ENCODE measurements at regions not wholly inside any gene's neighbourhood (a gene's known extent, or its start where the extent isn't known, plus 50 kb on each side); places are given as distances from the start of the nearest gene placed in this dataset.

DNA sequence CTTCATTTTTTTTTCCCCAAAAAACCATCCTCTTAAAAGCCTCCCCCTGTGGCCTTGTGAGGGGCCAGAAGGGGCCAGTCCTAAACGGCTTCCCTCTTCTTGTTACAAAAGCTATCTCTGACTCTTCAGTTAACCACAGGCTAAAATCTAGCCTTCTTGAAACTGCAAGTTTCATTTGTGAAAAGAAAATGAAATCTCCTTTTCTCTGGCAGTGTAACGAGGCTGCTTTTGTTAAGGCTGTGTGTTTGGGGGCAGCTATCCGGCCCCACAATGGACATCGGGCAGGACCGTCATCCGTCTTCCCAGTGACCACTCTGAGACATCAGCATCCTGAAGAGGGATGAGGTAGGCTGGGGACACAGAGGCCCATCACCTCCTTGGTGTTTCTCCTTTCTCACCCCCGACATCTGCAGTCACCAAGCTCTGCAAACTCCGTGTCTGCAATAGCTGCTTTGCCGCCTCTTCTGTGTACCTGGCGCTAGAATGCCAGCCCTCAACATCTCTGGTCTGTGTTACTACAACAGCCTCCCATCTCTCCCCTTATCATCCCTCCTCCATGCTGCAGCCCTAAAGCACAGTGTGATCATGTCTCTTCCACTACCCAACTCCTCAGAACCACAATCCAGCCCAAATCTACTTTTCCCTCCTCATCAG, 94.0 kb downstream of the RCN1 start:
- Histone ChIP-seq H3K36me3 (no peaks in the 10 kb centered on the region), H3K27me3 (no peaks in the 10 kb centered on the region), H3K9me3 (replicated peaks) (no peaks in the 10 kb centered on the region), H3K4me1 (no peaks in the 10 kb centered on the region), H3K4me3 (no peak overlapping the region), H3K27ac (no peak overlapping the region)
- DNase-seq, result no peak

DNA sequence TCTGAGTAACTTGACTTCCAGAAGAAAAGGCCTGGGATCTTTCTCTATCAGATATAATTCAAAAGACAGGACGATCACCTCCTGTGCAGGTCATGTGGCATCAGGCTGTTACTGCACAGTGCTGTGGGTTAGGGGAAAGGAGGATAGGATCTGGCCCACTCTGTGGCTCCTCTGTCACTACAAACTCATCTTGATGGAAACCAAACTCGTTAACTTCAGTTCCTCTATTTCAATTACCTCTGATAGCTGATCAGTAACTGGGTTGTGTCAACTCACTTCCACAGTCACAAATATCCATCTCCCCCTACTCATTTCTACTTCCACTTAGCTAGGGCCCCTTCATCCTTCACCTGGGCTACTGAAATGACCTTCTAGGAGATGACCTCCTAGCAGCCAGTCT, 95.2 kb downstream of the RCN1 start:
- Histone ChIP-seq H3K36me3 (no peaks in the 10 kb centered on the region), H3K27ac (no peak overlapping the region), H3K4me3 (no peak overlapping the region), H3K27me3 (no peaks in the 10 kb centered on the region), H3K9me3 (replicated peaks) (no peaks in the 10 kb centered on the region), H3K4me1 (no peaks in the 10 kb centered on the region)
- DNase-seq, result no peak

DNA sequence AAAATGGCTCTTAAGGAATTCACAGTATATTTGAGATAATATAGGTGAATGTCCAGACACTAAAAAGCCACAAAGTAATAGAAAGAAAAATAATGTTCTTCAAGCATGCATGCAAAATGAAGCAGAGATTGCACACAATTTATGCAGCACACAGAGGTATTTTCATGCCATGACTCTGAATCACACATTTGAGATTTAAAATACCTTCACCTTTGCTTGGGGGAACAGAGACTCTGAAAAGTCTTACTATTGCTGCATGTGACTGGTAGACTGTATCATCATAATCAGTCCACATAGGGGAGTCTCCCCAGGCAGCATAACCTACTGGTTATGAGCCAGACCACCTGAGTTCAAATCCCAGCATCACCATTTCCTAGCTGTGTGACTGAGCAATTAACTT, 96.2 kb downstream of the RCN1 start:
- no peak for DNase-seq
- Histone ChIP-seq H3K9me3 (replicated peaks) (no peaks in the 10 kb centered on the region), H3K27ac (no peak overlapping the region), H3K36me3 (no peaks in the 10 kb centered on the region), H3K27me3 (no peaks in the 10 kb centered on the region), H3K4me3 (no peak overlapping the region), H3K4me1 (no peaks in the 10 kb centered on the region)

DNA sequence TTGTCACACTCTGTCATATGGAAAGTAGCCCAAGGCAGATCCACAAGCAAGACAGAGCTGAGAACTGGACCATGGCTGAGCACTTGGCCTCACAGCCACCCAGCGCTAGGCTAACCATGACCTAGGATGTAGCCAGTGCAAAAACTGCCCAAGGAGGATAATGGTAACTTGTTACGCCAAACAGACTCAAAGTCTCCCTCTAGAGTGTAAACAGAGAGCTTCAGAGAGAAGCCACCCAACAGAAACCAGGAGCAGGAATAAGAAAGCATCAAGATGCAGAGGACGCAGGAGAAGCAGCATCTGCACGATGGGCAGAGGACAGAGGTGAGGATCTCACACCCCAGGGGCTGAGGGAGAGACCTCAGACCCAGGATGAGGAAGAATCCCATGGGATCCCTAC, 97.9 kb downstream of the RCN1 start:
- Histone ChIP-seq H3K27ac (no peak overlapping the region), H3K4me3 (no peak overlapping the region)

DNA sequence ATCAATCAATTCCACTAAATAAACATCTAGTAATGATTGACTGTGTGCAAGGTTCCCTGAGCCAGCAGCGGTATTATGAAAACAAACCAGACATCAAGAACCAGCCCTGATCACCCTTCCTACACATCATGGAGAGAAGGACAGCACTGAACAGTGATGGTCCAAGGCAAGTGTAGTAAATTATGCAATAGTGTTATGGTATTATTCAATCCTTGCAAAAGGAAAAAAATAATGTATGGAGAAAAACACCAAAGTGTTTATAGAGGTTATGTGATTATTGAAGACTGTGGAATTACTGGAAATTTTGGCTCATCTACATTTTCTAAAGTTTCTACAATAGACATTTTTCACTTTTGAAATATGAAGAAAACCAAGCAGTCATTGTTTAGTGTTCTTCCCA, 105.3 kb downstream of the RCN1 start:
- no peak overlapping the region for H3K27ac ChIP-seq
- H3K27me3 ChIP-seq, result no peaks in the 10 kb centered on the region
- no peaks in the 10 kb centered on the region for H3K4me1 ChIP-seq
- no peak for DNase-seq
- H3K9me3 ChIP-seq (replicated peaks), result no peaks in the 10 kb centered on the region
- H3K36me3 ChIP-seq, result no peaks in the 10 kb centered on the region
- H3K4me3 ChIP-seq, result no peak overlapping the region

More for the DNA sequence above, 97.9 kb downstream of the RCN1 start:
- no peaks in the 10 kb centered on the region for H3K9me3 ChIP-seq (replicated peaks)
- no peak for DNase-seq
- H3K36me3 ChIP-seq, result no peaks in the 10 kb centered on the region
- H3K4me1 ChIP-seq, result no peaks in the 10 kb centered on the region
- H3K27me3 ChIP-seq, result no peaks in the 10 kb centered on the region

DNA sequence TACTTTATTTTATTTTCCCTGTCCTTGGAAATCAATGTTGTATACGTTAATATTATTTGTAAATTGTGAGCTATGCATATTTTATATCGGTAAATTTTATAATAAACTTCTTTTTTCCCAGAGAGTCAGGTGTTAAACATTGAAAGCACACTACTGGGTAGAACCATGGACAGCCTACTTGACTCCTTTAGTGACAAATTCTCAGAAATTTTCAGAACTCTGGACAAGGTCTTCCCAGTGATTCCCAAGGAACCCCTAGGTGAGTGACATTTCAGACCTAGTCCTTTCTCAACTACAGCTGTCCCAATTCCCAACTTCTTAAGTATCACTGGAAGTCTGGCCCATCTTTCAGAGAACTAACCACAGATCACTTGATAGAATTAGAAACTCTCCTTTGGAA, 107.2 kb downstream of the RCN1 start:
- H3K27me3 ChIP-seq, result no peaks in the 10 kb centered on the region
- H3K4me3 ChIP-seq, result no peak overlapping the region
- H3K4me1 ChIP-seq, result no peaks in the 10 kb centered on the region
- H3K27ac ChIP-seq, result no peak overlapping the region
- no peak for DNase-seq
- no peaks in the 10 kb centered on the region for H3K36me3 ChIP-seq
- no peaks in the 10 kb centered on the region for H3K9me3 ChIP-seq (replicated peaks)

DNA sequence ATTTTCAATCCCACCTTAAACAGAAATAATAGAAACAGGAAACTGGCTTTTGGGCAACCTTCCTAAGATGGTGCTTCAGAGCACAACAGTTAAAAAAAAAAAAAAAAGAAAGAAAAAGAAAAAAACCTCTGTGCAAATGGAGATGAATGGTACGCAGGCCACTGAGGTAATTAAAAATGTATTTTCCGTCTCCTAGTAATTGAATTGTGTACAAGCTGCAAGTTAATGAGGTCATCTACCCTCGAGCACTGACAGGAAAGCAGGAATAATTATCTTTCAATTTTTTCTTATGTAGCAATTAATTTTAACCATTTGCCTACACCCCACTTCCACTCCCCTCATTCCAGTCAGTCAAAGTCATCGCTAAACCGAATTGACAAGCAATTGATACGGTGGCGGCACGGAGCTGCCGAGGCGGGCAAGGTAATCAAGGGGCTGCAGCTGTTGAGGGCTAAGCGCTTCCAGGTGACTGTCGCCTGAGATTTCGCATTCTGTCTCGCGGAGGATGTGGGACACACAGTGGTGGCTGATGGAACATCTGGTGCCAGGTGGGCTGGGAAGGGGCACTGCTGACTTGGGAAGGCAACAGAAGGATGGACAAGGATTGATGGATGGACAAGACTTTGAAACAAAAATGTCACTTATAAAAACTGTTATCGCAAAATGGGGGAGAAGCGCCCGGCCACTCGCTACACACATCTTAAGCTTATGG, 109.4 kb downstream of the RCN1 start:
- Histone ChIP-seq H3K27ac (no peak overlapping the region), H3K9me3 (replicated peaks) (no peaks in the 10 kb centered on the region), H3K4me3 (no peak overlapping the region), H3K36me3 (no peaks in the 10 kb centered on the region), H3K27me3 (no peaks in the 10 kb centered on the region), H3K4me1 (no peaks in the 10 kb centered on the region)
- no peak for DNase-seq

DNA sequence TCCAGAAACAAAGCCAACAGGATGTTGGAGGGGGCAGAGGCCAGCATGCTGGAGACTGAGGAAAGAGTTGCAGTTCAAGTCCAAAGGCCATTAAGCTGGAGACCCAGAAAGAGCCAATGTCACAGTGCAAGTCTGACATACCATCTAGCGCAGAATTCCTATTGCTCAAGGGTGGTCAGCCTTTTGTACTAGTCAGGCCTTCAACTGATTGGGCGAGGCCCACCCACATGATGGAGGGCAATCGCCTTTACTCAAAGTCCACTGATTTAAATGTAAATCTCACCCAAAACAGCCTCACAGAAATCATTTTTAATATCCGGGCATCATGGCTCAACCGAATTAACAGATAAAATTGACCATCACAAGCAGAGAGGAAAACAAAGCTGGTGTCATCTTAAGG, 113.9 kb downstream of the RCN1 start:
- Histone ChIP-seq H3K9me3 (replicated peaks) (no peaks in the 10 kb centered on the region), H3K36me3 (no peaks in the 10 kb centered on the region), H3K4me3 (no peak overlapping the region), H3K27ac (no peak overlapping the region), H3K27me3 (no peaks in the 10 kb centered on the region), H3K4me1 (no peaks in the 10 kb centered on the region)
- no peak for DNase-seq

DNA sequence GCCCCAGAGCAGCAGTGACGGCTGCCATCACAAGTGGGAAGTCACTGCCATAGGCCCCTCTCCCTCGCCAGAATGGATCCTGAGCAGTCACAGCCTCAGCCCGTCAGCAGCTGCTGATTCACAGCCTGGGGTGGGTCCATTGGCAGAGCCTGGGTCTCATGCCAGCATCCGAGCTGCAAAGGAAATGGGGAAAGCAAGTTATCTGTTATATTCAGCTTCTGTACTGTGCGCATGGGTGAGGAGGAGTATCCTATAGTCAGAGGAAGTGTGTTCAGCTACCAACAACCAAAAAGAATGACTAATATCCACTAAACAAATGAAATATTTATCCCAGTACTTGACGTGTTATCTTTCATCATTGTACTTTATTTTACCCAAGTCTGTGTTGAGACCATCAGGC, 119.7 kb downstream of the RCN1 start:
- H3K4me3 ChIP-seq, result no peak overlapping the region
- H3K27me3 ChIP-seq, result no peaks in the 10 kb centered on the region
- H3K27ac ChIP-seq, result no peak overlapping the region
- H3K9me3 ChIP-seq (replicated peaks), result no peaks in the 10 kb centered on the region
- H3K36me3 ChIP-seq, result no peaks in the 10 kb centered on the region
- peaks cover 3% of the 10 kb centered on the region; the same call in 1 of the 2 replicates for H3K4me1 ChIP-seq
- no peak for DNase-seq

DNA sequence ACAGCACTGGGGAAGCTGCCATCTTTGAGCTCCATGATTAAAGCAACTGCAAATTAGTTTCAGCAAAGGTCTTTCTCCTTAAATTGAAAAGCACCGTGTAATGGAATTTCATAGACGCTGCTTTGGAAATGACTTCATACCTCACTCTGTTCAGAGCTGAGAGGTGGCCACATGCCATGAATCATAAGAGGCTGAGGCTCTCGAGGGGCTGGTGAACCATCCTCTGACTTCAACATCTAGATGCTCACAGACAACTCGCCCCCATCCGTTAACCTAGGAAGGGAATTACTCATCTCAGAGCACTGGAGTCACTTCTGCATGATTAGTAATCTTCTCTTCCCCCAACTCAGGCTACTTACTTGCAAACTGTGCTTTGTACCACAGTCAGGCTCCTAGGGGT, 122.3 kb downstream of the RCN1 start:
- no peak overlapping the region for H3K27ac ChIP-seq
- no peak overlapping the region for H3K4me3 ChIP-seq
- H3K27me3 ChIP-seq, result no peaks in the 10 kb centered on the region
- H3K9me3 ChIP-seq (replicated peaks), result no peaks in the 10 kb centered on the region
- no peaks in the 10 kb centered on the region for H3K36me3 ChIP-seq
- DNase-seq, result peak; percentile 15 to 22
- peaks cover 3% of the 10 kb centered on the region; the same call in 1 of the 2 replicates for H3K4me1 ChIP-seq

DNA sequence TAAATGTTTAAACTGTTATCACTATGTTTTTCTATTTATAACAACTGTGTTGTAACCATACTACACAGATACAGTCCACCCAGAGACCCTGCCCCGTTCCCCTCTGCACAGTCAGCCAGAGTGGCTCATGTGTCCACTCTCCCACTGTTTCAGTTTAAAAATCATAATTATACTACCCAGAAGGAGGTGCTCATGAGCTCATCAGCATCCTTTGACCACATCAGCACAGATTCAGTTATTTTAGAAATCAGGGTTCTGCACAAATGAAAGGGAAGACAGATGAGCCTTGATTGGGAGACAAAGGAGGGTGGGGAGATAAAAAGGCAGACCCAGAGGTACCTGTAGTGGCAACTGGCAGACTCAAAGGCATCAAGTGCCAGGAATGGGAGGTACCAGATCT, 124.3 kb downstream of the RCN1 start:
- no peaks in the 10 kb centered on the region for H3K27me3 ChIP-seq
- H3K27ac ChIP-seq, result no peak overlapping the region
- H3K9me3 ChIP-seq (replicated peaks), result no peaks in the 10 kb centered on the region
- H3K4me1 ChIP-seq, result peaks cover 3% of the 10 kb centered on the region; the same call in 1 of the 2 replicates
- DNase-seq, result no peak
- H3K4me3 ChIP-seq, result no peak overlapping the region
- H3K36me3 ChIP-seq, result no peaks in the 10 kb centered on the region

DNA sequence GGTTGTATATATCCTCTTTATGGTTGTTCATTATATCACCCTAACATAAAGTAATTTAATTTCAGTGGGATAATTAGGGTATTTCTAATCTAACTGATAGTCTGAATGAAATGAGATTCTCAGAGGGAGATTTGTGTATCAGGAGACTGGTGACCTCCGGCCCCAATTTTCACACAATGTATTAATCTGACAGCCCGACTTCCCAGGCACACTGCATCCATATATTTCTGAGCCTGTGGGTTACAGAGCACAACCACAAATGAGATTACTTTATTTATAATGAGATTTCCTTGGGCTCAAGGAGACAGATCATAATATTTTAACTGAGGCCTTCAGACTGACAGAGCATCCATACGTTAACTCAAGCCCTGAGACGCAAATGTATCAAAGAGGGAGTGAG, 125.9 kb downstream of the RCN1 start:
- no peak for DNase-seq
- no peak overlapping the region for H3K4me3 ChIP-seq
- H3K27ac ChIP-seq, result no peak overlapping the region
- peaks cover 3% of the 10 kb centered on the region; the same call in 1 of the 2 replicates for H3K4me1 ChIP-seq
- no peaks in the 10 kb centered on the region for H3K36me3 ChIP-seq
- H3K27me3 ChIP-seq, result no peaks in the 10 kb centered on the region
- H3K9me3 ChIP-seq (replicated peaks), result no peaks in the 10 kb centered on the region

DNA sequence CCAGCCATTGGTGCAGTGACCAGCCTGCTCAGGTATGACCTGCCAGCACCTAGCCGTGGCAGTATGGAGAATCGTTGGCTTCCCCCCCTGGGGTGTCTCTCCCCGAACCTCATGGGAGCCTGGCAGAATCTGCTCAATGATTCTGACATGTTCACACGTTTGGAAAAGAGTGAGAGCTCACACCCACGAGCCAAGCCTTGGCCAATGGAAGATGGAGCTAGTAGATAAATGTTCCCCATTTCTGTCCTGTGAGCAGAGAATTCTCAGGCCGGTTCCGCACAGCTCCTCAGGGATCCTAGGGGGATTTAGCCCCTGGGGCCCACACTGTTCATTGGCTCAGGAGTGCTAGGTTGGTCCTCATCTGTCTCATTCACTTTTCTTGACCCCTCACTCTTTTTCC, 128.4 kb downstream of the RCN1 start:
- Histone ChIP-seq H3K36me3 (no peaks in the 10 kb centered on the region), H3K4me1 (no peaks in the 10 kb centered on the region), H3K27me3 (no peaks in the 10 kb centered on the region), H3K9me3 (replicated peaks) (no peaks in the 10 kb centered on the region), H3K4me3 (no peak overlapping the region), H3K27ac (no peak overlapping the region)
- DNase-seq, result no peak

DNA sequence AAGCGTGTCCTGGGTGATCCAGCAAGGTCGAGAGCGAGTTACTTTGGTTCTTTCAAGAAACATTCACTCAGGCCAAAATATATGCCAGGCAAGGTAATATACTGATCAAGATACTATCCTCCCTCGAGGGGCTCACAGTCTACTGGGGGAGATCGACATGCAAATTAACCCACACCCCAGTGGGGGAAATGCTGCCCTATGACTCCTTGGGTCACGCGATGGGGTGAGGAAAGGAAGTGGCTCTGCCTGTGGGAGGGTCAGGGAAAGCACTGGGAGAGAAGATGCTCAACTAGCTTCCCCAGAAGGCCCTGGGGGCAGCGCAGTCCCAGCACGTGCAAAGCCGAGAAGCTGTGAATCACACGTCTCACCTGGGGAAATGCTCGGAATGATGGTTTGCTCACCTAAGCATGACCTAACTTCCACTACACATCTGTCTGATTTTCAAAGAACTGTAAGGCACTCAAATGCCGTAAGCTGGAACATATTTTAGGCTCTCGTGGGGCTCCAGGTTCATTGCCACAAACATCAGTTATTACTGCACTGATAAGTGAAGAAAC, 130.7 kb downstream of the RCN1 start:
- Histone ChIP-seq H3K4me1 (no peaks in the 10 kb centered on the region), H3K27ac (no peak overlapping the region), H3K4me3 (no peak overlapping the region), H3K36me3 (no peaks in the 10 kb centered on the region), H3K27me3 (no peaks in the 10 kb centered on the region; the same call in 1 of the 2 replicates), H3K9me3 (replicated peaks) (no peaks in the 10 kb centered on the region)
- no peak for DNase-seq

DNA sequence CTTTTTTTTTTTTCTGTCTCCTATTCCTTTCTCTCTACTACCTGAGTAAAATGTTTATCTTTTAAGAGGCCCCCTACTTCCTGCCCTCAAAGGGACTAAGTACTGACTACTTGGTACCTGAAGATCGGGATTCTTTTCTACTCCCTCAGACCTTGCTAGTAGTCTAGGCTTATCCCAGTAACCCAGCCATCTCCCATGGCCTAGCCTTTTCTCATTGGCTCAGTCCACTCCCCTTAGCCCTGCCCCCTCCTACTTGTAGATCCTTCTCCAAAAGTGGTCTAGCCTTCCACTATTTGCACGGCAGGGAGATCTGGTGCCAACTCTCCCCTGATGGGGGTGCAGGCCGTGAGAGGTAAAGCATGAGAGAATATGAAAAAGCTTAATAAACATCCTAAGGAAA, 133.7 kb downstream of the RCN1 start:
- Histone ChIP-seq H3K27me3 (no peaks in the 10 kb centered on the region; the same call in 1 of the 2 replicates), H3K27ac (no peak overlapping the region)

More for the DNA sequence above, 133.7 kb downstream of the RCN1 start:
- Histone ChIP-seq H3K9me3 (replicated peaks) (no peaks in the 10 kb centered on the region), H3K4me1 (peaks cover 5% of the 10 kb centered on the region; the same call in 1 of the 2 replicates), H3K4me3 (no peak overlapping the region), H3K36me3 (no peaks in the 10 kb centered on the region)
- DNase-seq, result no peak
